A673 (cell line): ENCODE measurements at regions not wholly inside any gene's neighbourhood (a gene's known extent, or its start where the extent isn't known, plus 50 kb on each side); places are given as distances from the start of the nearest gene placed in this dataset.

Source experiments
- EZH2 ChIP-seq: fragments of 200-600 bp; sonication (generic); IDR thresholded peaks from 2 replicates; pipeline ENCODE4 v1.6.1; 2017; ENCODE audit warnings: borderline replicate concordance, low read depth, mild to moderate bottlenecking, mixed read lengths, antibody characterized with exemption, low read length; ENCODE audit not compliant: poor library complexity, severe bottlenecking
- TF ChIP-seq, protein P1 (sequence below): fragments of 300-800, 200-600 bp; sonication (generic); conservative IDR thresholded peaks from 2 replicates; pipeline ENCODE4 v1.5.1; 2017; ENCODE audit warnings: low read depth, mild to moderate bottlenecking, antibody characterized with exemption, low read length, moderate library complexity, mixed read lengths

DNA sequence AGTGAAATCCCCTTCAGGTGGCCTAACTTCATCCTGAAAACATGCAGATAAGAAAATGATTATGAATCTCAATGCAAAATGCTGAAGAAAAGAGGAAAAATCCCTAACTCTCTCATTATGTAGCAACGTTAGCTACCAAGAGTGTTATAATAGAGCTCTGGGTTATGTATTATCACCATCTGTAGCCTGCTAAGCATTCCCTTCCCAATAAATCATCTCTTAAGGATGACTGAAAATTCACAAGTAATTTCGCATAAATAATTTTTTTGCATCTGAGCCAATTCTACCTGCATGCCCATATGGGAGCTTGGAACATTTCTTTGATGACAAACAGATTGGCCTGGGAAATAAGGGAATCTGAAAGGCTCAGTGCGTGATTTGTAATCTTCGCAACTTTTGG lies 216.1 kb downstream of the HTR7 start:
- TF ChIP-seq, protein P1, sequence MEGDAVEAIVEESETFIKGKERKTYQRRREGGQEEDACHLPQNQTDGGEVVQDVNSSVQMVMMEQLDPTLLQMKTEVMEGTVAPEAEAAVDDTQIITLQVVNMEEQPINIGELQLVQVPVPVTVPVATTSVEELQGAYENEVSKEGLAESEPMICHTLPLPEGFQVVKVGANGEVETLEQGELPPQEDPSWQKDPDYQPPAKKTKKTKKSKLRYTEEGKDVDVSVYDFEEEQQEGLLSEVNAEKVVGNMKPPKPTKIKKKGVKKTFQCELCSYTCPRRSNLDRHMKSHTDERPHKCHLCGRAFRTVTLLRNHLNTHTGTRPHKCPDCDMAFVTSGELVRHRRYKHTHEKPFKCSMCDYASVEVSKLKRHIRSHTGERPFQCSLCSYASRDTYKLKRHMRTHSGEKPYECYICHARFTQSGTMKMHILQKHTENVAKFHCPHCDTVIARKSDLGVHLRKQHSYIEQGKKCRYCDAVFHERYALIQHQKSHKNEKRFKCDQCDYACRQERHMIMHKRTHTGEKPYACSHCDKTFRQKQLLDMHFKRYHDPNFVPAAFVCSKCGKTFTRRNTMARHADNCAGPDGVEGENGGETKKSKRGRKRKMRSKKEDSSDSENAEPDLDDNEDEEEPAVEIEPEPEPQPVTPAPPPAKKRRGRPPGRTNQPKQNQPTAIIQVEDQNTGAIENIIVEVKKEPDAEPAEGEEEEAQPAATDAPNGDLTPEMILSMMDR = no peak
- no peak for TF ChIP-seq EZH2
